ENCODE measurements at regions not wholly inside any gene's neighbourhood (a gene's known extent, or its start where the extent isn't known, plus 50 kb on each side); places are given as distances from the start of the nearest gene placed in this dataset.

GRCh38 chr10:78589687-78590086 is 479.1 kb upstream of the ZMIZ1 start:
- ATAC-seq (no peak), DNase-seq (no peak)
- in situ Hi-C loops (cut with MboI; ENCODE audit: low sequenced_read_pairs in 4 of 4) (no loop called here), intact Hi-C loops (cut with DNase I; ENCODE audit: low total_unique reads) (no loop called here)
- no peaks in the 10 kb centered on the region for H3K36me3 ChIP-seq
- no peaks in the 10 kb centered on the region for H3K27me3 ChIP-seq
- H3K4me3 ChIP-seq: no peak overlapping the region
- no peak overlapping the region for H3K27ac ChIP-seq
- no peaks in the 10 kb centered on the region for H3K9me3 ChIP-seq
- H3K4me1 ChIP-seq: no peaks in the 10 kb centered on the region
- TF ChIP-seq POLR2A (IDR thresholded peaks at IDR 0.05) (no peak), CTCF (IDR thresholded peaks at IDR 0.05 in 4 of 5, conservative IDR thresholded peaks at IDR 0.05 in 1 of 5) (no peak)

GRCh38 chr10:78591066-78591465 is 477.7 kb upstream of the ZMIZ1 start:
- no peak for ATAC-seq
- DNase-seq: no peak

GRCh38 chr10:78594559-78595268 is 474.1 kb upstream of the ZMIZ1 start:
- Histone ChIP-seq H3K4me1 (no peaks in the 10 kb centered on the region), H3K4me3 (no peak overlapping the region), H3K9me3 (no peaks in the 10 kb centered on the region), H3K36me3 (no peaks in the 10 kb centered on the region), H3K27me3 (no peaks in the 10 kb centered on the region), H3K27ac (no peak overlapping the region)
- TF ChIP-seq CTCF (IDR thresholded peaks at IDR 0.05 in 4 of 5, conservative IDR thresholded peaks at IDR 0.05 in 1 of 5) (no peak), POLR2A (IDR thresholded peaks at IDR 0.05) (no peak)
- no peak for ATAC-seq
- in situ Hi-C loops (cut with MboI; ENCODE audit: low sequenced_read_pairs in 4 of 4): no loop called here
- DNase-seq: no peak
- intact Hi-C loops (cut with DNase I; ENCODE audit: low total_unique reads): no loop called here

More at GRCh38 chr10:78591066-78591465, 477.7 kb upstream of the ZMIZ1 start:
- no peak for TF ChIP-seq POLR2A (IDR thresholded peaks at IDR 0.05)
- no peak for TF ChIP-seq CTCF (IDR thresholded peaks at IDR 0.05 in 4 of 5, conservative IDR thresholded peaks at IDR 0.05 in 1 of 5)
- H3K27me3 ChIP-seq: no peaks in the 10 kb centered on the region
- H3K27ac ChIP-seq: no peak overlapping the region
- intact Hi-C loops (cut with DNase I; ENCODE audit: low total_unique reads): no loop called here
- no peaks in the 10 kb centered on the region for H3K36me3 ChIP-seq
- no peaks in the 10 kb centered on the region for H3K9me3 ChIP-seq
- no peak overlapping the region for H3K4me3 ChIP-seq
- no peaks in the 10 kb centered on the region for H3K4me1 ChIP-seq
- in situ Hi-C loops (cut with MboI; ENCODE audit: low sequenced_read_pairs in 4 of 4): no loop called here

GRCh38 chr10:78595269-78595619 is 473.5 kb upstream of the ZMIZ1 start:
- no peaks in the 10 kb centered on the region for H3K4me1 ChIP-seq
- DNase-seq: no peak
- H3K9me3 ChIP-seq: no peaks in the 10 kb centered on the region
- intact Hi-C loops (cut with DNase I; ENCODE audit: low total_unique reads) (no loop called here), in situ Hi-C loops (cut with MboI; ENCODE audit: low sequenced_read_pairs in 4 of 4) (no loop called here)
- no peaks in the 10 kb centered on the region for H3K27me3 ChIP-seq
- H3K27ac ChIP-seq: no peak overlapping the region
- no peaks in the 10 kb centered on the region for H3K36me3 ChIP-seq
- TF ChIP-seq POLR2A (IDR thresholded peaks at IDR 0.05) (no peak), CTCF (IDR thresholded peaks at IDR 0.05 in 4 of 5, conservative IDR thresholded peaks at IDR 0.05 in 1 of 5) (no peak)
- ATAC-seq: no peak
- H3K4me3 ChIP-seq: no peak overlapping the region

GRCh38 chr10:78596556-78596955 is 472.2 kb upstream of the ZMIZ1 start:
- ATAC-seq (no peak), DNase-seq (no peak)
- in situ Hi-C loops (cut with MboI; ENCODE audit: low sequenced_read_pairs in 4 of 4): no loop called here
- no peaks in the 10 kb centered on the region for H3K4me1 ChIP-seq
- no peaks in the 10 kb centered on the region for H3K27me3 ChIP-seq
- H3K36me3 ChIP-seq: no peaks in the 10 kb centered on the region
- intact Hi-C loops (cut with DNase I; ENCODE audit: low total_unique reads): no loop called here
- no peak overlapping the region for H3K4me3 ChIP-seq
- H3K9me3 ChIP-seq: no peaks in the 10 kb centered on the region
- H3K27ac ChIP-seq: no peak overlapping the region
- TF ChIP-seq CTCF (IDR thresholded peaks at IDR 0.05 in 4 of 5, conservative IDR thresholded peaks at IDR 0.05 in 1 of 5): no peak
- no peak for TF ChIP-seq POLR2A (IDR thresholded peaks at IDR 0.05)

Measured in gastrocnemius medialis (tissue), 4 donors.